IPS-20b (cell line): ENCODE measurements at regions not wholly inside any gene's neighbourhood (a gene's known extent, or its start where the extent isn't known, plus 50 kb on each side); places are given as distances from the start of the nearest gene placed in this dataset.
"Not testable (repeated sequence)": the region's sequence is repeated elsewhere in the genome, so short reads cannot be mapped to it uniquely, and the experiment has no call there.

Experiments
- H3K27ac ChIP-seq: one replicate; pipeline ENCODE4 v1.5.1; 2013; ENCODE audit warnings: low read length
- H3K27me3 ChIP-seq: 2 replicates; pipeline ENCODE4 v1.6.1; 2013; ENCODE audit warnings: mild to moderate bottlenecking, low read length, inconsistent platforms; ENCODE audit not compliant: insufficient read depth
- H3K36me3 ChIP-seq: 2 replicates; pipeline ENCODE4 v1.6.1; 2013; ENCODE audit warnings: low read depth, mild to moderate bottlenecking, inconsistent platforms, low read length, moderate library complexity; ENCODE audit not compliant: insufficient read depth
- H3K4me1 ChIP-seq: 2 replicates; pipeline ENCODE4 v1.6.1; 2013; ENCODE audit warnings: mild to moderate bottlenecking, control low read depth, inconsistent platforms, low read length, moderate library complexity; ENCODE audit not compliant: insufficient read depth
- H3K4me3 ChIP-seq: 2 replicates; pipeline ENCODE4 v1.5.1; 2013; ENCODE audit warnings: mild to moderate bottlenecking, low read length, inconsistent platforms
- H3K9ac ChIP-seq: 2 replicates; pipeline ENCODE4 v1.6.1; 2013; ENCODE audit warnings: low read depth, mild to moderate bottlenecking, inconsistent platforms, low read length, moderate library complexity
- H3K9me3 ChIP-seq: 2 replicates; pipeline ENCODE4 v1.6.1; 2013; ENCODE audit warnings: mild to moderate bottlenecking, low read depth, low read length, inconsistent platforms; ENCODE audit not compliant: insufficient read depth

GRCh38 chr1:120954736-120955135, 65.2 kb downstream of the PPIAL4A start:
- no peaks in the 10 kb centered on the region for H3K9me3 ChIP-seq
- H3K4me3 ChIP-seq: no peak overlapping the region

DNA sequence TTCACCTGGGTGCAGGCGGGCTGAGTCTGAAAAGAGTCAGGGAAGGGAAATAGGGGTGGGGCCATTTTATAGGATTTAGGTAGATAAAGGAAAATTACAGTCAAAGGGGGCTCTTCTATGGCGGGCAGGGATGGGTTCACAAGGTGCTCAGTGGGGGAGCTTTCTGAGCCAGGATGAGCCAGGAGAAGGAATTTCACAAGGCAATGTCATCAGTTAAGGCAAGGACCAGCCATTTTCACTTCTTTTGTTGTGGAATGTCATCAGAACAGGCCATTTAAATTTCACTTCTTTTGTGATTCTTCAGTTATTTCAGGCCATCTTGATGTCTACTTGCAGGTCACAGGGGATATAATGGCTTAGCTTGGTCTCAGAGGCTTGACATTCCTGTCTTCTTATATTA, 66.4 kb downstream of the PPIAL4A start:
- H3K4me3 ChIP-seq: 0 out of 2 replicates have a peak overlapping the region, but pooled peaks have one; percentile 1
- H3K9ac ChIP-seq, H3K9me3 ChIP-seq, H3K27me3 ChIP-seq, H3K27ac ChIP-seq, H3K36me3 ChIP-seq: not testable (repeated sequence)
- H3K4me1 ChIP-seq: peaks cover 21% of the 10 kb centered on the region

More at GRCh38 chr1:120954736-120955135, 65.2 kb downstream of the PPIAL4A start:
- Histone ChIP-seq H3K27me3 (no peaks in the 10 kb centered on the region), H3K4me1 (peaks cover 21% of the 10 kb centered on the region), H3K9ac (no peak overlapping the region), H3K36me3 (no peaks in the 10 kb centered on the region), H3K27ac (no peak overlapping the region)

DNA sequence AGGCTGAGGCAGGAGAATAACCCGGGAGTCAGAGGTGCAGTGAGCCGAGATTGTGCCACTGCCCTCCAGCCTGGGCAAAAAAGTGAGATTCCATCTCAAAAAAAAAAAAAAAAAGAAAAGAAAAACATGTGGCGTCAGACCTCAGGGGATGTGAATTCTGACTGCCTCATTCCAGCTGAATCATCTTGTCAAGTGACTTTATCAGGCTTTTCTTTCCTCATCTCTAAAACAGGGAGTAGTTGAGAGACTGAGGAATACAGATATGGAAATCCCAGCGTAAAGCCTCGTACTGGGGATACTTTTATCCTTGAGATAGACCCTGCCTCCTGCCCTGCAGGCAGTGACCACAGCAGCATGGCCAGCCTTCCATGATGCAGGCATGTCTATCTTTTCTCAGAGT, 76.4 kb downstream of the PPIAL4A start:
- H3K27ac ChIP-seq, H3K36me3 ChIP-seq, H3K9me3 ChIP-seq, H3K4me3 ChIP-seq, H3K27me3 ChIP-seq, H3K4me1 ChIP-seq, H3K9ac ChIP-seq: not testable (repeated sequence)

DNA sequence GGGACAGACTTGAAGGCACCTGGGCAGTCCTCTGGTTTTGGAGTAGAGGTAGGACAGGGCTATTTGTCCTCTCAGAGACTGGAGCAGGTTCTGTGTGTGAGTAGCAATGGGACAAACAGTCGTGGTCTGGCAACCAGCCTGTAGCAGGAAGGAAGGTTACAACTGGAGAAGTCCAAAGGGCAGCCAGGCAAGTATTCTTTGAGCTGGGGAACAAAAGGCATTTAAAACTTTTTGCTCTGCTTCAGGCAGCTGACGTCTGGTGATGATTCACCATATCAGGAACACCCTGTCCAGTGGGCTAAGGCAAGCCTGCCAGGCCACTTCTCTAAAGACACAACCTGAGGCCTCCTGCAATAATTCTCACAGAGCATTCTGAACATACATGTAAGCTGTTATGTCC, 83.3 kb downstream of the PPIAL4A start:
- H3K4me3 ChIP-seq, H3K9me3 ChIP-seq, H3K9ac ChIP-seq, H3K27ac ChIP-seq, H3K4me1 ChIP-seq, H3K27me3 ChIP-seq, H3K36me3 ChIP-seq: not testable (repeated sequence)

DNA sequence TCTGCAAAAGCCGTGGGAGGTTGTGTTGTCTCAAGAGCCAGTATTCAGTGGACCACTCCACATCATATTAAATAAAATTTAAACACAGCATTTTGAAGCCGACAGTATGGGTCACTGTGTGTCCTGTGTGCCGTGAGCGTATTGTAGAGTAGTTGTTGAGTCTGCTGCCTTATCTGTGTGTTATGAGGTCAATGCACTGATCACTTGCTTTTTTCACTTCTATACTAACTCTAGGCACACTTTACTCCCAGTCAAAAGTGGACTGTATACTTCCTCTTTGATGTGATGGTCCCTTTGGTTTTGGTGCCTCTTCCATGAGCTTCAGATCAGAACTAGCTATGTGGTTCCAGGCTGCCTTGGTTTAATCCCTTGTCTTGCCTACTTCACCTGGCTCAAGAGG, 84.3 kb downstream of the PPIAL4A start:
- not testable (repeated sequence) for H3K9me3 ChIP-seq, H3K4me1 ChIP-seq, H3K27ac ChIP-seq

DNA sequence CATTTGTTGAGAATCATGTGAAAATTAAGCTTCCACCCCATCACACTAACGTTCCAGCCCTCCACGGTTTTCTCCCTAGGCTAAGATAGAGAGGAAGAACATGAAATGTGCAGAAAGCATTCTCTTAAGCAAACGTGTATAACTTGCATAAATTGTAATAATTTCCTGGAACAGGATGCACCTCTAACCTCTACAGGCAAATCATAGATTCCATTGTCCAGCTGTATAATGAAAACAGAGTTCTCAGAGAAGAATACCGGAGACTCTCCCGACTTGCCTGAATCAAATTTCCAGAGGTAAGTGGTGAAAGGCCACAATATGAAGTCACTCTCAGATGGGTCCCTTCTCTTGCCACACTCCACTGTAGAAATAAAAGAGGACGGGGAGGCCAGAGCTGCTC, 87.7 kb downstream of the PPIAL4A start:
- not testable (repeated sequence) for H3K4me1 ChIP-seq, H3K9ac ChIP-seq, H3K36me3 ChIP-seq, H3K9me3 ChIP-seq, H3K27me3 ChIP-seq, H3K4me3 ChIP-seq, H3K27ac ChIP-seq

More for the DNA sequence above, 84.3 kb downstream of the PPIAL4A start:
- not testable (repeated sequence) for H3K27me3 ChIP-seq, H3K36me3 ChIP-seq, H3K9ac ChIP-seq, H3K4me3 ChIP-seq

GRCh38 chr1:120981489-120982094, 92.0 kb downstream of the PPIAL4A start:
- not testable (repeated sequence) for H3K36me3 ChIP-seq

DNA sequence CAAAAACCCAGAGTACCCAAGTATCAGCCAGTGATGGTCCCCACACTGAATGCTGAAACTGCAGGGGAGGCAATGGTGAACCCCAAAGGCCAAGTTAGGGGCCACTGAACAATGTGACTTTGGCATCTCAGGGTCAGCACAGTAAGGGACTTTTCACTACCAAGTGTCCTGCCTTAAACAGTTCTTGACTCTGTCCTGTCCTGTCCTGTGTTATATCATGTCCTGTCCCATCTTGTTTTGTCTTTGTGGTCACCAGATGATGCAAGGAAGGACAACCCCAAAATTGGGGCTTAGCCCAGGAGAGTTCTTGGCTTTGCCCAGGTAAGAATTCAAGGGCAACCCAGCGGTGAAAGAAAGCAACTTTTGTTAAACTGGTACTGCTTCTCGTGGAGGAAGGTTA, 105.0 kb downstream of the PPIAL4A start:
- not testable (repeated sequence) for H3K4me3 ChIP-seq, H3K27me3 ChIP-seq, H3K36me3 ChIP-seq, H3K27ac ChIP-seq, H3K9ac ChIP-seq, H3K9me3 ChIP-seq, H3K4me1 ChIP-seq

More at GRCh38 chr1:120981489-120982094, 92.0 kb downstream of the PPIAL4A start:
- not testable (repeated sequence) for H3K27ac ChIP-seq, H3K9me3 ChIP-seq, H3K27me3 ChIP-seq, H3K4me3 ChIP-seq, H3K9ac ChIP-seq, H3K4me1 ChIP-seq

DNA sequence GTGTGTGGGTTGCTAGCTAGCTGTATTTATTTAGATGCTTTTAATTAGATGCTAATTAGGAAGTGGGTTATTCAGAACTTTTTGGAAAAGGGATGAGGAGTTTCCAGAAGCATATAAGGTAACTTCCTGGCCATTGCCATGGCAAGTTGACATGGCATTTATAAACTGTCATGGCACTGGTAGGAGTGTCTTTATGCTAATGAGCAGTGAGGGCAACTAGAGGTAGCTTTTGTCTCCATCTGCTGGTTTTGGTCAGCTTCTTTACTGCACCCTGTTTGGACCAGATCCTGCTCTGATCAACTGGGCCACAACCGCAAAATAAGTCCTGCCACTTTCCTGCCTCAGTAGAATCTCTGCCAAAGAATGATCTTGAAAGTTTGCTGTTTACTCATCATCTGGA, 105.5 kb downstream of the PPIAL4A start:
- not testable (repeated sequence) for H3K9ac ChIP-seq, H3K4me1 ChIP-seq, H3K27ac ChIP-seq, H3K27me3 ChIP-seq, H3K36me3 ChIP-seq, H3K4me3 ChIP-seq, H3K9me3 ChIP-seq

- not testable (repeated sequence) for H3K4me3 ChIP-seq, H3K27me3 ChIP-seq, H3K9me3 ChIP-seq, H3K9ac ChIP-seq, H3K27ac ChIP-seq, H3K36me3 ChIP-seq, H3K4me1 ChIP-seq
Measured at GRCh38 chr1:121001090-121001726, 111.6 kb downstream of the PPIAL4A start.

- H3K27me3 ChIP-seq, H3K36me3 ChIP-seq, H3K27ac ChIP-seq, H3K9me3 ChIP-seq, H3K9ac ChIP-seq, H3K4me1 ChIP-seq, H3K4me3 ChIP-seq: not testable (repeated sequence)
Measured at GRCh38 chr1:121003230-121003629, 113.7 kb downstream of the PPIAL4A start.

GRCh38 chr1:121006826-121007225, 117.3 kb downstream of the PPIAL4A start:
- H3K4me3 ChIP-seq, H3K36me3 ChIP-seq: not testable (repeated sequence)

More at GRCh38 chr1:121006826-121007225, 117.3 kb downstream of the PPIAL4A start:
- H3K27ac ChIP-seq, H3K4me1 ChIP-seq, H3K27me3 ChIP-seq, H3K9me3 ChIP-seq, H3K9ac ChIP-seq: not testable (repeated sequence)
